Prostate gland (tissue), 2 donors: ENCODE measurements at regions not wholly inside any gene's neighbourhood (a gene's known extent, or its start where the extent isn't known, plus 50 kb on each side); places are given as distances from the start of the nearest gene placed in this dataset.

Experiments used
- POLR2A ChIP-seq: fragments of 450-650 bp; IDR thresholded peaks from one replicate; pipeline ENCODE4 v1.6.1; 2016; ENCODE audit warnings: antibody characterized with exemption, mild to moderate bottlenecking
- POLR2AphosphoS5 ChIP-seq: sonication (generic); formaldehyde crosslinking; IDR thresholded peaks from one replicate; pipeline ENCODE4 v1.6.1; 2017; ENCODE audit warnings: antibody characterized with exemption
- TF ChIP-seq, protein P1 (sequence below), 4 experiments: fragments of 200-600 bp in 2 of 4; fragments of 450-650 bp in 2 of 4; sonication (generic) in 2 of 4; IDR thresholded peaks; 1 replicate in 3 of 4; 2 replicates in 1 of 4; pipeline ENCODE4 v1.5.1; 2016 to 2019; ENCODE audit warnings: antibody characterized with exemption in 4 of 4, mild to moderate bottlenecking in 2 of 4, moderate library complexity in 2 of 4

DNA sequence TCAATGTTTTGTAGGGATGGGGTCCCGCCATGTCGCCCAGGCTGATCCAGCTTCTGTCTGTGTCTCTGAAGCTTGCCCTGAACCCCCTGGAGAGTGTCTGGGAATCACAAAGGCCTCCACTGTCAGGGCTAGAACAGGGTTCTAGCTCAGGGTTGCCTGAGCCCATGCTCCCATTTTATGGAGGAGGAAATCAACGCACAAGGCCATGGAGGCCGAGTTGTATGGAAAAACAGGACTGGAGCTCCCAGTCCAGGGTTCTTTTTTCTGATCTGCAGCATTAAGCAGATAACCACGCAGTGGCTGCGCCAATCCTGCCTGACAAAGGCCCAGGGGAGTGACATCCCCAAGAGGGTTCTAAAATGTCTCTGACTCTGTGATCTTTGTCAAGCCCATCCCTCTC is 67.6 kb upstream of the NBPF3 start:
- TF ChIP-seq, protein P1, sequence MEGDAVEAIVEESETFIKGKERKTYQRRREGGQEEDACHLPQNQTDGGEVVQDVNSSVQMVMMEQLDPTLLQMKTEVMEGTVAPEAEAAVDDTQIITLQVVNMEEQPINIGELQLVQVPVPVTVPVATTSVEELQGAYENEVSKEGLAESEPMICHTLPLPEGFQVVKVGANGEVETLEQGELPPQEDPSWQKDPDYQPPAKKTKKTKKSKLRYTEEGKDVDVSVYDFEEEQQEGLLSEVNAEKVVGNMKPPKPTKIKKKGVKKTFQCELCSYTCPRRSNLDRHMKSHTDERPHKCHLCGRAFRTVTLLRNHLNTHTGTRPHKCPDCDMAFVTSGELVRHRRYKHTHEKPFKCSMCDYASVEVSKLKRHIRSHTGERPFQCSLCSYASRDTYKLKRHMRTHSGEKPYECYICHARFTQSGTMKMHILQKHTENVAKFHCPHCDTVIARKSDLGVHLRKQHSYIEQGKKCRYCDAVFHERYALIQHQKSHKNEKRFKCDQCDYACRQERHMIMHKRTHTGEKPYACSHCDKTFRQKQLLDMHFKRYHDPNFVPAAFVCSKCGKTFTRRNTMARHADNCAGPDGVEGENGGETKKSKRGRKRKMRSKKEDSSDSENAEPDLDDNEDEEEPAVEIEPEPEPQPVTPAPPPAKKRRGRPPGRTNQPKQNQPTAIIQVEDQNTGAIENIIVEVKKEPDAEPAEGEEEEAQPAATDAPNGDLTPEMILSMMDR (IDR thresholded peaks at IDR 0.05), result no peak
- TF ChIP-seq POLR2A (no peak), POLR2AphosphoS5 (no peak)
